ENCODE measurements at regions not wholly inside any gene's neighbourhood (a gene's known extent, or its start where the extent isn't known, plus 50 kb on each side); places are given as distances from the start of the nearest gene placed in this dataset.

GRCh38 chr6:28803337-28803709 lies 120.5 kb downstream of the TRIM27 start:
- no peak overlapping the region for H2BK120ac ChIP-seq (ENCODE audit: insufficient read depth, low read length, poor library complexity)
- no peak for DNase-seq
- H3K9me3 ChIP-seq (ENCODE audit: insufficient read depth, low read depth, low read length) = no peaks in the 10 kb centered on the region
- H3K9ac ChIP-seq (ENCODE audit: low read length) = no peak overlapping the region
- no peaks in the 10 kb centered on the region for H3K4me1 ChIP-seq (ENCODE audit: control insufficient read depth in 1 of 2, insufficient read depth in 2 of 2, low read length in 2 of 2)
- H3K18ac ChIP-seq (ENCODE audit: low read length) = no peak overlapping the region
- no peak overlapping the region for H3K4me3 ChIP-seq (ENCODE audit: low read depth, low read length)
- no peak overlapping the region for H3K27ac ChIP-seq (ENCODE audit: low read depth, low read length)
- no peak overlapping the region for H4K8ac ChIP-seq (ENCODE audit: low read depth, low read length)
- no peak overlapping the region for H3K4me2 ChIP-seq (ENCODE audit: low read length)
- no peak overlapping the region for H2BK5ac ChIP-seq (ENCODE audit: low read depth, low read length, poor library complexity)
- H3K14ac ChIP-seq (ENCODE audit: low read length) = no peak overlapping the region
- H2AFZ ChIP-seq (ENCODE audit: insufficient read depth, low read length, poor library complexity) = no peak overlapping the region
- WGBS (ENCODE audit: extremely low coverage, insufficient coverage, insufficient read length) = no CpG with 5 or more reads among the region's 8 CpGs
- no peak overlapping the region for H2AK5ac ChIP-seq (ENCODE audit: low read length)
- H3K4ac ChIP-seq (ENCODE audit: low read depth, low read length) = no peak overlapping the region
- H3K36me3 ChIP-seq (ENCODE audit: control insufficient read depth in 1 of 2, insufficient read depth in 2 of 2, low read length in 2 of 2) = no peaks in the 10 kb centered on the region
- H4K91ac ChIP-seq (ENCODE audit: low read depth, low read length) = no peak overlapping the region
- H4K12ac ChIP-seq (ENCODE audit: low read depth, low read length) = no peak overlapping the region
- H3K79me1 ChIP-seq (ENCODE audit: low read length) = no peaks in the 10 kb centered on the region
- H3K27me3 ChIP-seq (ENCODE audit: insufficient read depth, low read length) = peaks cover 2% of the 10 kb centered on the region
- no peaks in the 10 kb centered on the region for H3K79me2 ChIP-seq (ENCODE audit: control insufficient read depth, insufficient read depth, low read length, poor library complexity)
- H3K23ac ChIP-seq (ENCODE audit: low read length) = no peak overlapping the region
- H2BK12ac ChIP-seq (ENCODE audit: low read length) = no peak overlapping the region

- Histone ChIP-seq H3K23ac (ENCODE audit: low read length) (no peak overlapping the region), H4K12ac (ENCODE audit: low read depth, low read length) (no peak overlapping the region), H2BK12ac (ENCODE audit: low read length) (no peak overlapping the region), H3K14ac (ENCODE audit: low read length) (no peak overlapping the region), H3K18ac (ENCODE audit: low read length) (no peak overlapping the region), H3K79me2 (ENCODE audit: control insufficient read depth, insufficient read depth, low read length, poor library complexity) (no peaks in the 10 kb centered on the region), H3K4ac (ENCODE audit: low read depth, low read length) (no peak overlapping the region), H4K8ac (ENCODE audit: low read depth, low read length) (no peak overlapping the region), H3K27ac (ENCODE audit: low read depth, low read length) (no peak overlapping the region), H4K91ac (ENCODE audit: low read depth, low read length) (no peak overlapping the region), H2BK5ac (ENCODE audit: low read depth, low read length, poor library complexity) (no peak overlapping the region), H3K9ac (ENCODE audit: low read length) (no peak overlapping the region), H2AFZ (ENCODE audit: insufficient read depth, low read length, poor library complexity) (no peak overlapping the region), H3K9me3 (ENCODE audit: insufficient read depth, low read depth, low read length) (no peaks in the 10 kb centered on the region), H3K4me3 (ENCODE audit: low read depth, low read length) (no peak overlapping the region), H3K79me1 (ENCODE audit: low read length) (no peaks in the 10 kb centered on the region), H2AK5ac (ENCODE audit: low read length) (no peak overlapping the region), H3K4me2 (ENCODE audit: low read length) (peak overlapping the region; percentile 53), H3K27me3 (ENCODE audit: insufficient read depth, low read length) (peaks cover 23% of the 10 kb centered on the region), H3K36me3 (ENCODE audit: control insufficient read depth in 1 of 2, insufficient read depth in 2 of 2, low read length in 2 of 2) (no peaks in the 10 kb centered on the region), H2BK120ac (ENCODE audit: insufficient read depth, low read length, poor library complexity) (no peak overlapping the region), H3K4me1 (ENCODE audit: control insufficient read depth in 1 of 2, insufficient read depth in 2 of 2, low read length in 2 of 2) (peaks cover 3 to 4% of the 10 kb centered on the region in 2 experiments)
- peak; percentile 45 to 85 for DNase-seq
- no CpG with 5 or more reads among the region's 12 CpGs for WGBS (ENCODE audit: extremely low coverage, insufficient coverage, insufficient read length)
Measured at GRCh38 chr6:28807682-28808280, 116.0 kb downstream of the TRIM27 start.

DNA sequence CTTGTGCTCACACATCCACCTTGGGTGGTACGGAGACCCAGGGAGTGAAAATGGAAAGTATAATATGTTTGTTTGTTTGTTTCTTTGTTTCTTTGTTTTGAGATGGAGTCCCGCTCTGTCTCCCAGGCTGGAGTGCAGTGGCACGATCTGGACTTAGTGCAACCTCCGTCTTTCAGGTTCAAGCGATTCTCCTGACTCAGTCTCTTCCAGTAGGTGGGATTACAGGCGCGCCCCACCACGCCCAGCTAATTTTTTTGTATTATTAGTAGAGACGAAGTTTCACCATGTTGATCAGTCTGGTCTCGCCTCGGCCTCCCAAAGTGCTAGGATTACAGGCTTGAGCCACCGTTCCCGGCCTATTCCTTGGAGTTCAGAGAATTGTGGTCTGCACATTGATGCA lies 115.4 kb downstream of the TRIM27 start:
- Histone ChIP-seq H3K14ac (ENCODE audit: low read length) (no peak overlapping the region), H4K8ac (ENCODE audit: low read depth, low read length) (no peak overlapping the region), H3K4ac (ENCODE audit: low read depth, low read length) (no peak overlapping the region), H3K4me3 (ENCODE audit: low read depth, low read length) (peak overlapping the region; percentile 17), H3K18ac (ENCODE audit: low read length) (no peak overlapping the region), H2AFZ (ENCODE audit: insufficient read depth, low read length, poor library complexity) (no peak overlapping the region), H2BK120ac (ENCODE audit: insufficient read depth, low read length, poor library complexity) (no peak overlapping the region), H3K4me2 (ENCODE audit: low read length) (peak overlapping the region; percentile 53), H2BK12ac (ENCODE audit: low read length) (no peak overlapping the region), H4K12ac (ENCODE audit: low read depth, low read length) (no peak overlapping the region), H3K27me3 (ENCODE audit: insufficient read depth, low read length) (peaks cover 27% of the 10 kb centered on the region), H3K36me3 (ENCODE audit: control insufficient read depth in 1 of 2, insufficient read depth in 2 of 2, low read length in 2 of 2) (no peaks in the 10 kb centered on the region), H3K23ac (ENCODE audit: low read length) (no peak overlapping the region), H3K4me1 (ENCODE audit: control insufficient read depth in 1 of 2, insufficient read depth in 2 of 2, low read length in 2 of 2) (peaks cover 3 to 4% of the 10 kb centered on the region in 2 experiments), H3K79me1 (ENCODE audit: low read length) (no peaks in the 10 kb centered on the region), H3K27ac (ENCODE audit: low read depth, low read length) (no peak overlapping the region), H3K9me3 (ENCODE audit: insufficient read depth, low read depth, low read length) (peaks cover 1% of the 10 kb centered on the region), H4K91ac (ENCODE audit: low read depth, low read length) (no peak overlapping the region), H3K79me2 (ENCODE audit: control insufficient read depth, insufficient read depth, low read length, poor library complexity) (no peaks in the 10 kb centered on the region), H2AK5ac (ENCODE audit: low read length) (no peak overlapping the region), H2BK5ac (ENCODE audit: low read depth, low read length, poor library complexity) (no peak overlapping the region), H3K9ac (ENCODE audit: low read length) (no peak overlapping the region)
- WGBS (ENCODE audit: extremely low coverage, insufficient coverage, insufficient read length) = no CpG with 5 or more reads among the region's 13 CpGs
- no peak for DNase-seq

GRCh38 chr6:28809947-28810658 lies 113.7 kb downstream of the TRIM27 start:
- Histone ChIP-seq H3K4me3 (ENCODE audit: low read depth, low read length) (no peak overlapping the region), H3K9ac (ENCODE audit: low read length) (no peak overlapping the region), H2BK12ac (ENCODE audit: low read length) (no peak overlapping the region), H4K8ac (ENCODE audit: low read depth, low read length) (no peak overlapping the region), H2AFZ (ENCODE audit: insufficient read depth, low read length, poor library complexity) (no peak overlapping the region), H4K12ac (ENCODE audit: low read depth, low read length) (no peak overlapping the region), H3K27me3 (ENCODE audit: insufficient read depth, low read length) (peaks cover 41% of the 10 kb centered on the region), H2BK120ac (ENCODE audit: insufficient read depth, low read length, poor library complexity) (no peak overlapping the region), H3K79me1 (ENCODE audit: low read length) (no peaks in the 10 kb centered on the region), H3K9me3 (ENCODE audit: insufficient read depth, low read depth, low read length) (peaks cover 5% of the 10 kb centered on the region), H3K14ac (ENCODE audit: low read length) (no peak overlapping the region), H2AK5ac (ENCODE audit: low read length) (no peak overlapping the region), H3K27ac (ENCODE audit: low read depth, low read length) (no peak overlapping the region), H3K36me3 (ENCODE audit: control insufficient read depth in 1 of 2, insufficient read depth in 2 of 2, low read length in 2 of 2) (no peaks in the 10 kb centered on the region), H3K18ac (ENCODE audit: low read length) (no peak overlapping the region), H3K4me2 (ENCODE audit: low read length) (peak overlapping the region; percentile 62), H2BK5ac (ENCODE audit: low read depth, low read length, poor library complexity) (no peak overlapping the region), H3K4me1 (ENCODE audit: control insufficient read depth in 1 of 2, insufficient read depth in 2 of 2, low read length in 2 of 2) (peaks cover 8 to 9% of the 10 kb centered on the region in 2 experiments), H3K79me2 (ENCODE audit: control insufficient read depth, insufficient read depth, low read length, poor library complexity) (no peaks in the 10 kb centered on the region), H4K91ac (ENCODE audit: low read depth, low read length) (no peak overlapping the region), H3K4ac (ENCODE audit: low read depth, low read length) (no peak overlapping the region), H3K23ac (ENCODE audit: low read length) (no peak overlapping the region)
- WGBS (ENCODE audit: extremely low coverage, insufficient coverage, insufficient read length) = no CpG with 5 or more reads among the region's 33 CpGs
- DNase-seq = peak in 1 of 2 donors; percentile 38
